Keratinocyte (primary cell): ENCODE measurements at regions not wholly inside any gene's neighbourhood (a gene's known extent, or its start where the extent isn't known, plus 50 kb on each side); places are given as distances from the start of the nearest gene placed in this dataset.
A peak's percentile ranks its signal among the peaks of the same experiment; 100 is the strongest.

Source experiments
- DNase-seq: peaks from one replicate; pipeline ENCODE4 v3.0.0-alpha.2; 2011; ENCODE audit warnings: low read depth, missing footprints, low spot score
- FAIRE-seq: peaks from 2 replicates; lab custom pipeline; 2011; peaks lifted over from hg19 to GRCh38; lab: Jason Lieb, UNC
- H2AFZ ChIP-seq: 2 replicates; pipeline ENCODE4 v1.6.0; 2012; ENCODE audit warnings: low read length, control low read depth, inconsistent platforms; ENCODE audit not compliant: control insufficient read depth
- H3K27ac ChIP-seq: 2 replicates; pipeline ENCODE4 v1.5.1; 2011; ENCODE audit warnings: low read length; ENCODE audit not compliant: control insufficient read depth, insufficient read depth
- H3K27me3 ChIP-seq: 3 replicates; pipeline ENCODE4 v1.6.0; 2011; ENCODE audit warnings: low read length; ENCODE audit not compliant: control insufficient read depth, insufficient read depth; ENCODE audit errors: extremely low read depth
- H3K36me3 ChIP-seq, 2 experiments: 2 replicates in 1 of 2; 3 replicates in 1 of 2; pipeline ENCODE4 v1.5.1; 2011; ENCODE audit warnings: low read length in 2 of 2, mild to moderate bottlenecking in 1 of 2; ENCODE audit not compliant: control insufficient read depth in 2 of 2, insufficient read depth in 2 of 2; ENCODE audit errors: extremely low read depth in 1 of 2
- H3K4me1 ChIP-seq: 3 replicates; pipeline ENCODE4 v1.5.1; 2011; ENCODE audit warnings: low read length; ENCODE audit not compliant: control insufficient read depth, insufficient read depth; ENCODE audit errors: extremely low read depth
- H3K4me2 ChIP-seq: 3 replicates; pipeline ENCODE4 v1.6.0; 2011; ENCODE audit warnings: low read depth, low read length; ENCODE audit not compliant: control insufficient read depth, insufficient read depth; ENCODE audit errors: extremely low read depth
- H3K4me3 ChIP-seq, 3 experiments: fragments of 200-600 bp in 1 of 3; sonication (generic) in 1 of 3; 2 replicates in 2 of 3; 3 replicates in 1 of 3; pipeline ENCODE4 v1.5.1; 2011 to 2016; ENCODE audit warnings: low read length in 3 of 3, mild to moderate bottlenecking in 3 of 3, control low read depth in 2 of 3, inconsistent platforms in 1 of 3, low read depth in 1 of 3, mixed read lengths in 1 of 3, mixed run types in 1 of 3, moderate library complexity in 1 of 3; ENCODE audit not compliant: control insufficient read depth in 2 of 3, insufficient read depth in 2 of 3; ENCODE audit errors: extremely low read depth in 1 of 3
- H3K79me2 ChIP-seq: 2 replicates; pipeline ENCODE4 v1.6.0; 2012; ENCODE audit warnings: low read length; ENCODE audit not compliant: control insufficient read depth, insufficient read depth
- H3K9ac ChIP-seq: 3 replicates; pipeline ENCODE4 v1.6.0; 2011; ENCODE audit warnings: low read length; ENCODE audit not compliant: control insufficient read depth, insufficient read depth; ENCODE audit errors: extremely low read depth
- H3K9me1 ChIP-seq: 3 replicates; pipeline ENCODE4 v1.6.0; 2011; ENCODE audit warnings: low read length; ENCODE audit not compliant: control insufficient read depth, insufficient read depth; ENCODE audit errors: extremely low read depth
- H3K9me3 ChIP-seq: 2 replicates; pipeline ENCODE4 v1.5.1; 2012; ENCODE audit warnings: low read depth, low read length; ENCODE audit not compliant: control insufficient read depth
- H4K20me1 ChIP-seq: 3 replicates; pipeline ENCODE4 v1.6.0; 2011; ENCODE audit warnings: low read length; ENCODE audit not compliant: control insufficient read depth, insufficient read depth; ENCODE audit errors: extremely low read depth
- EZH2 ChIP-seq: IDR thresholded peaks from one replicate; pipeline ENCODE4 v1.6.1; 2012; ENCODE audit warnings: inconsistent platforms, mild to moderate bottlenecking, low read length, moderate library complexity
- dilution Hi-C: fragments of 300-500 bp; cut with MboI; formaldehyde crosslinking; loops from one replicate; pipeline ENCODE4 v1.7.0; 2020; ENCODE audit warnings: low sequenced_read_pairs; ENCODE audit not compliant: extremely low pct_ligation_motif_present
- TF ChIP-seq, protein P1 (sequence below), 3 experiments: IDR thresholded peaks in 1 of 3; conservative IDR thresholded peaks in 1 of 3; optimal IDR thresholded peaks in 1 of 3; 2 replicates in 2 of 3; 3 replicates in 1 of 3; pipeline versions ENCODE3 to v1.5.1; 2011; ENCODE audit warnings: low read length in 3 of 3, mild to moderate bottlenecking in 3 of 3, moderate library complexity in 2 of 3, control low read depth in 1 of 3, inconsistent platforms in 1 of 3; ENCODE audit not compliant: insufficient read depth in 2 of 3; ENCODE audit errors: extremely low read depth in 1 of 3

DNA sequence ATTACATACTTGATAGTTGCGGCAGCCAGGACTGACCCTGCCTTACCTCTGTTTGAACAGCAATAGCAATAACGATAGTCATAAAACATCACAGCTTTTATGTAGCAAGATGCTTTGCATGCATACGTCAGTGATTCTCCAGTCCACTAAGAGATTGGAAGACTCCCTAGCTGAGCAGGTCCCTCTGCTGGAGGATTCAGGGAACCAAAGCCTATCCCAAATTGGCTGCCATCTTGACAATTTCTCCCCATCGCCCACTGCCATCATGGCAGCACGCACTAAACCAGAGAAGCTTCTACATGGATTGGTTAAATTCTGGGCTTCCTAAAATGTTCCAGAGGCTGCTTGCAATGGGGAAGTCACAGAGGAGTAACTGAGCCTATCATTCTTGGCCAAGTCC lies 360.6 kb upstream of the XYLT1 start:
- Histone ChIP-seq H3K27me3 (no peaks in the 10 kb centered on the region), H3K9me3 (no peaks in the 10 kb centered on the region), H3K4me3 (no peak overlapping the region), H3K9ac (no peak overlapping the region), H4K20me1 (no peaks in the 10 kb centered on the region), H3K9me1 (no peaks in the 10 kb centered on the region), H3K27ac (no peak overlapping the region), H3K4me1 (peaks cover 6% of the 10 kb centered on the region), H3K36me3 (no peaks in the 10 kb centered on the region), H2AFZ (no peak overlapping the region), H3K4me2 (no peak overlapping the region), H3K79me2 (no peaks in the 10 kb centered on the region)
- FAIRE-seq (no peak), DNase-seq (no peak)
- dilution Hi-C loops, result no loop called here
- TF ChIP-seq EZH2, result no peak
- TF ChIP-seq, protein P1, sequence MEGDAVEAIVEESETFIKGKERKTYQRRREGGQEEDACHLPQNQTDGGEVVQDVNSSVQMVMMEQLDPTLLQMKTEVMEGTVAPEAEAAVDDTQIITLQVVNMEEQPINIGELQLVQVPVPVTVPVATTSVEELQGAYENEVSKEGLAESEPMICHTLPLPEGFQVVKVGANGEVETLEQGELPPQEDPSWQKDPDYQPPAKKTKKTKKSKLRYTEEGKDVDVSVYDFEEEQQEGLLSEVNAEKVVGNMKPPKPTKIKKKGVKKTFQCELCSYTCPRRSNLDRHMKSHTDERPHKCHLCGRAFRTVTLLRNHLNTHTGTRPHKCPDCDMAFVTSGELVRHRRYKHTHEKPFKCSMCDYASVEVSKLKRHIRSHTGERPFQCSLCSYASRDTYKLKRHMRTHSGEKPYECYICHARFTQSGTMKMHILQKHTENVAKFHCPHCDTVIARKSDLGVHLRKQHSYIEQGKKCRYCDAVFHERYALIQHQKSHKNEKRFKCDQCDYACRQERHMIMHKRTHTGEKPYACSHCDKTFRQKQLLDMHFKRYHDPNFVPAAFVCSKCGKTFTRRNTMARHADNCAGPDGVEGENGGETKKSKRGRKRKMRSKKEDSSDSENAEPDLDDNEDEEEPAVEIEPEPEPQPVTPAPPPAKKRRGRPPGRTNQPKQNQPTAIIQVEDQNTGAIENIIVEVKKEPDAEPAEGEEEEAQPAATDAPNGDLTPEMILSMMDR (optimal IDR thresholded peaks at IDR 0.05 in 1 of 3, IDR thresholded peaks at IDR 0.05 in 1 of 3, conservative IDR thresholded peaks at IDR 0.05 in 1 of 3; ENCODE audit: extremely low read depth in 1 of 3, insufficient read depth in 2 of 3, low read length in 3 of 3), result peak in 2 of 3 experiments; percentile 35 to 37

DNA sequence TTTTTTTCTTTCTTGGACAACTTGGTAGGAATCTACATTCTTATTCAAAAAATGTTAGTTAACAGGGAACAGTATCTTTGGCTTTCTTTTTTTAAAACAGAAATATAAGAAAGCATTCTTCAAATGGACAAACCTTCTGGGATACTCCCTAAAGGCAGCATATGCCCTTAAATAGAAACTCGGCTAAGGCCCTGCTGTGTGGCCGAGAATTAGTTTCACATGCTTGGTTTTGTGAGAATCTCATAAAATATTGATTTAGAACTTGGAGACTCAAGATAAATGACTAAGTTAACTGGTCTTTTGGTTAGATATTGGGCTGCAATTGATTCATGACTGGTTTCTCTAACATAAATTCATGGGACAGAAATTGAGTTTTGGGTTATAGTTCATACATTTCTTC lies 359.9 kb upstream of the XYLT1 start:
- no peak for DNase-seq
- TF ChIP-seq, protein P1 (optimal IDR thresholded peaks at IDR 0.05 in 1 of 3, IDR thresholded peaks at IDR 0.05 in 1 of 3, conservative IDR thresholded peaks at IDR 0.05 in 1 of 3; ENCODE audit: extremely low read depth in 1 of 3, insufficient read depth in 2 of 3, low read length in 3 of 3), result no peak
- no peak for TF ChIP-seq EZH2
- Histone ChIP-seq H3K36me3 (no peaks in the 10 kb centered on the region), H3K4me3 (no peak overlapping the region), H3K4me2 (no peak overlapping the region), H2AFZ (no peak overlapping the region), H3K79me2 (no peaks in the 10 kb centered on the region), H3K4me1 (peaks cover 5% of the 10 kb centered on the region), H3K27ac (no peak overlapping the region), H3K9me1 (no peaks in the 10 kb centered on the region), H3K9me3 (no peaks in the 10 kb centered on the region), H3K9ac (no peak overlapping the region), H3K27me3 (no peaks in the 10 kb centered on the region), H4K20me1 (no peaks in the 10 kb centered on the region)
- FAIRE-seq, result no peak
- dilution Hi-C loops, result no loop called here
